ENCODE measurements at regions not wholly inside any gene's neighbourhood (a gene's known extent, or its start where the extent isn't known, plus 50 kb on each side); places are given as distances from the start of the nearest gene placed in this dataset.
"Not testable (repeated sequence)": the region's sequence is repeated elsewhere in the genome, so short reads cannot be mapped to it uniquely, and the experiment has no call there.

GRCh38 chr4:20196476-20196875, 55.2 kb upstream of the SLIT2 start:
- DNase-seq (ENCODE audit: low spot score): no peak

DNA sequence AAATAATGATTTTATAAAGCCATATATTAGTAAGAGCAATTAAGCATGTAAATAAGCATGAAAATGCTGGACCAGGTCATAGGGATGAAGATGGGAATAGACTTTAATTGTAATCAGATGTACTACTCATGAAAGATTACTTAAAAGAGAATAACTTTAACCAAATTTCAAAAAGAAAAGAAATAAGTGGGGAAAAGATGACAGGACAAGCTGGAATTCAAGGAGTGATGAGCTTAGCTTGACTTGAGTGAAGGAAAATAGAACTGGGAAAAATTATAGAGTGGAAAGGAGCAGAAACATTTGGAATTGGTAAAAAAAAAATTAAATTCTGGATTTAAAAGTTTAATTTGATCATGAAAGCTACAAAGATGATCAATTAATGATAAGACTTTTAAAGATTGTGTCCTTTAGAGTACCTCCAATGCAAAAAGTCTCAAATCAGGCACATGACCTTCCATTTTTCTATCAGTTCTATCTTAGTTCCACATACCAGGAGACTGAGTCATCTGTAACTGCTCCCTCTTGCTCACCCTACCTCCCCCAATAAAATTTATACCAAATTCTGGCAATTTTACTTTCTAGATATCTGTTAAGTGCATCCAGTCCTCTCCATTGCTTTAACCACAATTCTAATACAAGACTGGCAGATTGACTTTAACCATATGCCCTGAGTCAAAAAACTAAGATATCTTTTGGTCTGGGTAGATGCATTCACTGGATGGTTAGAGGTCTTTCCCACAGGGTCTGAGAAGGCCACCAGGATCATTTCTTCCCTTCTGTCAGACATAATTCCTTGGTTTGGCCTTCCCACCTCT, 56.4 kb upstream of the SLIT2 start:
- no peak for DNase-seq (ENCODE audit: low spot score)

DNA sequence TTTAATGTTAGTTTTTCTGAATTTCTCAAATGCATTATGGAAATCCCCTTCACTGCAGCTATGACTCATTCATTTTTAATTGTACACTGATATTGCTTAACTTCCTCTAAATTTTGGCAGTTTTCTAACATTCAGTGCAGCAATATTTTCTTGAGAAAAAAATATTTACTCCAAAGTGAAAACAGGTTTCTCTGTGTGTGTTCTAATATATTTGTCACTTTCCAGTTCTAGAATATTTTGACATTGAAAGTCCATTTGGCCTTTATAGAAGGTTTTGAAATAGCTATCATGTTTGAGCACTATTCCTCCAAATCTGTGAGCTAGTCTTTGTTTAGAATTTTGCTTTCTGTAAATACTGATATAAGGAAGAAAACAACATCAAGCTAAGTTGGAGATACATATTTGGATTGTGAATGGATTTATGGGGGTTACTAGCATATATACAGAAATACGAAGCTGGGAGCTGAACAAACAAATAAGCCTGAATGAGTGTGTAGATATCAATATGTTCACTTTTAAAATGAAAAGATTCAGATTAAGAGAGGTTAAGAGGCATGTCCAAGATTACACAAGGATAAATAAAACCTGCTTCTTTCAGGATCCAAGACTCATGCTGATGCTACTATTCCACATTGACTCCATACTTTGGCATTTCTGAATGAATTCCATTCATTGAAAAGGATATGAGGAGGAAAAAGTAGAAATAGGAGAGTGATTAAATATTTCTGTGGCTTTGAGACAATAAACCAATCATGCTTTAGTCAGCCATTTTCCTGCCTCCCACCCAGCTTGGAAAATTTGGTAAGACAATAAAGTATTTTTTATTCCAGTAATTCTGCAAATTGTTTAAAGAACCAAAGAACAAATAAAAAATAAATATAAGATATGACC, 57.3 kb upstream of the SLIT2 start:
- DNase-seq (ENCODE audit: low spot score): no peak

- DNase-seq (ENCODE audit: low spot score): no peak
These were observed 58.4 kb upstream of the SLIT2 start for GRCh38 chr4:20193141-20193936.

- no peak for DNase-seq (ENCODE audit: low spot score)
These were observed 59.0 kb upstream of the SLIT2 start for GRCh38 chr4:20192736-20193135.

DNA sequence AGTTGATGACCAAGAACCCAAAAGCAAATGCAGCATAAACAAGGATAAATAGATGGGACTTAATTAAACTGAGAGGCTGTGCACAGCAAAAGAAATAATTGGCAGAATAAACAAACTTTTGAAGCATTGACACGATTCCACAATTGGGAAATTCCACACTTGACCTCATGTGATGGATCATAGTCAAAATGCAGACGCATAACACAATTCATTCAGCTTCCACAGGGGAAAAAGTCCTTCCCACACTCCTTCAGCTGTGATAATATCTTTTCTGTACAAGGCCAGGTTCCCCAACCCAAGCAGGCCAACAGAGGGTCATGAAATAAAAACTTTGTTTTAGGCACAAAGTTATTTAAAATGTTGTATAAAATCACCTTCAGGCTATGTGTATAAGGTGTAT, 66.6 kb upstream of the SLIT2 start:
- no peak for DNase-seq (ENCODE audit: low spot score)

- not testable (repeated sequence) for DNase-seq (ENCODE audit: low spot score)
These were observed 68.6 kb upstream of the SLIT2 start for GRCh38 chr4:20183131-20183530.

DNA sequence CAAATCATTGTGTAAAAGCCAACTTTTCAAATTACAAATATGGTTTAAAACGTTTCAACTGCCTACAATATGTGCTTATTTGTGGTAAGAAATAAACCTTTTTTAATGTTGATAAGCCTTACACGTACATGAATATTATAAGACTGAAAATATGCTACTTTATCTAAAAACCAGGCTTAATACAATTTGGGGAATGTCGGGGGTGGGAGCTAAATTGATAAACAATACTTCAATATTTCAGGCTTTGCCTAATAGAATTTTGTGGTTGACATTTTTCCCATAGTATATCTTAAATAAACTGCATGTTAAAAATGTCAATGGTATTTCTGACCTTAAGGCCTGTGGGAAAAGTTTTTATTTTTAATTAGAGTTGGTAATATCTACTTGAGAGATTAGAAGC, 69.8 kb upstream of the SLIT2 start:
- DNase-seq (ENCODE audit: low spot score): no peak

DNA sequence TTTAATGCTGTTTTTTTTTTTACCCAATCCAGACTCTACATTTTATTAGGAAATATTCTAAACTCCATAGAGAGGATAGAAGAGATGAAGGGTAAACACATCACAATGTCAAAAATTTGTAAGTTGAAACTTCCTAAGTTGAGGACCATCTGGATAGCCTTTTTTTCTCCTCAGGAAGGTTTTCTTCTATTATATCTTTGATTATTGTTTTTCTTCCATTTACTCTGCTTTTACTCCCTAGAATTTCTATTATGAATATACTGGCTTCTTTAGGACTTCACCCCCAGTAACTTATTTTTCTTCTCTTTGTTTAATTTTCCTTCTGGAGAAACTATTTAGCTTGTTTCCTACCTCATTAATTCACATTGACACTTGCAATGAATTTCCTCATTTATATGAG, 71.2 kb upstream of the SLIT2 start:
- no peak for DNase-seq (ENCODE audit: low spot score)

DNA sequence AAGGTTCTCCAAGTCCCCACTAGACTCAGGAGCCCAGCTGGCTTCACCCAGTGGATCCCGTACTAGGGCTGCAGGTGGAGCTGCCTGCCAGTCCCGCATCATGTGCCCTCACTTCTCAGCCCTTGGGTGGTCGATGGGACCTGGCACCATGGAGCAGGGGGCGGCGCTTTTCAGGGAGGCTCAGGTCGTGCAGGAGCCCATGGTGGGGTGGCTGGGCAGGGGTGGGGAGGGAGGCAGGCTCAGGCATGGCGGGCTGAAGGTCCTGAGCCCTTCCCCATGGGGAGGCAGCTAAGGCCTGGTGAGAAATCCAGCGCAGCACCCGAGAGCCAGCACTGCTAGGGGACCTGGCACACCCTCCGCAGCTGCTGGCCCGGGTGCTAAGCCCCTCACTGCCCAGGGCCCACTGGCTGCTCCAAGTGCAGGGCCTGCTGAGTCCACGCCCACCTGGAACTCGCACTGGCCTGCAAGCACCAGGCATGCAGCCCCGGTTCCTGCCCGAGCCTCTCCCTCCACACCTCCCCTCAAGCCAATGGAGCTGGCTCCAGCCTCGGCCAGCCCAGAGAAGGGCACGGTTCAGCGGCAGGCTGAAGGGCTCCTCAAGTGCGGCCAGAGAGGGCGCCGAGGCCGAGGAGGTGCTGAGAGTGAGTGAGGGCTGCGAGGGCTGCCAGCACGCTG, 72.7 kb upstream of the SLIT2 start:
- DNase-seq (ENCODE audit: low spot score): no peak

DNA sequence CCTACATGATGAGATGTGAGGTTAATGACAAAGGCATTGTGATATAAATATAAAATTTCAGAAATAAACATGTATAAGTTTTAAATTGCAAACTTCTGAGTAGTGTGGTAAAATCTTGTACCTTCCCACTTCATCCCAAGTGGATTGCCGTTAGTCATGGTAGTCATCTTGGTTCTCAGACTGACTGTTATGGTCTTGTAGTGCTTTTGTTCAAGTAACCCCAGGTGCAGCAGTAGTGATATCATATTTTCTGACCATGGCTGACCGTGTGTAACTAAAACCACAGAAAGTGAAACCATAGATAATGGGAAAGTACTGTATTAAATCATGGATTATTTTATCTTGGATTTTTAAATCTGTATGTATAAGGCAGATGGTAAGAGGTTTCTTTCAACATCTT, 74.8 kb upstream of the SLIT2 start:
- DNase-seq (ENCODE audit: low spot score): no peak

DNA sequence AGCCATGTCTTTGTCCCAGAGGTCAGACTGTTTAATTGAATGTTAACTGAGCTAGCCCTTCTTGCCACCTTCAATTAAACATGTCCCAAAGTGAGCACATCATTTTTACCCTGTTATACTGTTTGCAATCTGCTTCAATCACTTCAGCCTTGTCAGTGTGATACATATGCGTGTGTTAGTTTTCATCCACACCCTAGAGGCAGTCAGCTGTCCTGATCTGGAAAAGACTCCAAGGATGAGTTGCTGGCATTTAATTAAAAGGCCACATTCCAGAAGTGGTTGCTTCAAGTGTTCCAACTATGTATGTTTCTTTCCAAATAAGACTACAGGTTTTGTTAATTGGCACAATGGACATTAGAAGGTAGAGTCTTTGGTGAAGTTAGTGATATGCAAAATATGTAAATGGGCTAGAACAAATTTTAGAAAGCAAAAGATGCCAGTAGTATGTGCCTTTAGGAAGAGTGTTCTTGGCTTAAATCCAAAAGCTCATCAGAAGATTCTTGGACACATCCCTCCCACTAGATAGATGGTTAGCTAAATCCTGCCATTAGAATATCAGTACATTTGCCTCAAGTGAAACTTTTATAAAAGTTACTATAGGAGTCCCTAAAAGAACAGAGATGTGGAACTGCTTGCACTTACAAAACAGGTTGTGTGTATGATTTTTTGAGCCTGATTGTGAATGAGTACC, 79.5 kb upstream of the SLIT2 start:
- DNase-seq (ENCODE audit: low spot score): no peak

- no peak for DNase-seq (ENCODE audit: low spot score)
These were observed 85.2 kb upstream of the SLIT2 start for GRCh38 chr4:20166544-20166943.

- no peak for DNase-seq (ENCODE audit: low spot score)
These were observed 92.2 kb upstream of the SLIT2 start for GRCh38 chr4:20159516-20159915.

- no peak for DNase-seq (ENCODE audit: low spot score)
These were observed 93.5 kb upstream of the SLIT2 start for GRCh38 chr4:20158195-20158594.

DNA sequence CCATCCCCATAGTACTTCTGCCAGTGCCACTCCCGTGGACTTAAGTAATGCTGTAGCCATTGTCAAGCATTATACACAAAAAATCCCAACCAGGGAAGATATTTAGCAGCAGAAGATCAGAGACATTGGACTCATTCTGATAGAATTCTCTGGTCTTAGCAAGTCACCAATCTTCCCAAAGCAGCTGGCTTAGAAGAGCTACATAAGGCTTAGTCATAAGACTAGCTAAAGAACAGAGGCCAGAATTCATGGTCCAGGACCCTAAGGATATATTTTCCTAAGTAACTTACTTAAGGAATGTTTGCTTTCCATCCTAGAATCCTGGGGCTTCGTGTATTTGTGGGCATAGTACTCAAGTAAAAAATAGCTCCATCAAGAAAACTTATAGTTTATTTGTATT, 100.3 kb upstream of the SLIT2 start:
- no peak for DNase-seq (ENCODE audit: low spot score)

DNA sequence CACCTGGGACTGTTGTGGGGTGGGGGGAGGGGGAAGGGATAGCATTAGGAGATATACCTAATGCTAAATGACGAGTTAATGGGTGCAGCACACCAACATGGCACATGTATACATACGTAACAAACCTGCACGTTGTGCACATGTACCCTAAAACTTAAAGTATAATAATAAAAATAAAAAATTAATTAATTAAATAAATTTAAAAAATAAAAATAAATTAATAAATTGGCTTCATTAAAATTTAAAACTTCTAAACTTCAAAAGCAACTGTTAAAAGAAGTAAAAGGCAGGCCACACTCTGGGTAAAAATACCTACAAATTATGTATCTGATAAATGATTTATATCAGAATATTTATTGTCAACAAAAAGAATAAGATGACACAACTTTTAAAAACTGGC, 102.6 kb upstream of the SLIT2 start:
- DNase-seq (ENCODE audit: low spot score): not testable (repeated sequence)

DNA sequence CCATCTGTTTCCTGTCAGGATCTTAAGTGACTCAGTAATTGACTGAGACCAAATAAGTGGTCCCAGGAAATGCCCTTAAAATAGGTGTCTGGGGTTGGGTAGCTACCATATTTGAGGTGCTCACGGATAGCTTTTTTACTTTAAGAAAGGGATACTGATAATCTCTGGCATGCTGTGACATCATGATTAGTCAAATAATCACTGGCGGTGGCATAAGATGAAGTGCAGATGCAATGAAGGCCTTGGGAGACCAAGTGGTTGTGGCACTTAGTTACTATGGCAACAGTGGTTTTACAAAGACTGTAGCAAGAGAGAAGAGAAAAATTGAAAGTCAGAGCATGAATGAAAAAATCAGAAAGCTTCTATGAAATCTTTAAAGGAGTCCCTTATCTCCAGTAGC, 114.5 kb upstream of the SLIT2 start:
- DNase-seq (ENCODE audit: low spot score): no peak

DNA sequence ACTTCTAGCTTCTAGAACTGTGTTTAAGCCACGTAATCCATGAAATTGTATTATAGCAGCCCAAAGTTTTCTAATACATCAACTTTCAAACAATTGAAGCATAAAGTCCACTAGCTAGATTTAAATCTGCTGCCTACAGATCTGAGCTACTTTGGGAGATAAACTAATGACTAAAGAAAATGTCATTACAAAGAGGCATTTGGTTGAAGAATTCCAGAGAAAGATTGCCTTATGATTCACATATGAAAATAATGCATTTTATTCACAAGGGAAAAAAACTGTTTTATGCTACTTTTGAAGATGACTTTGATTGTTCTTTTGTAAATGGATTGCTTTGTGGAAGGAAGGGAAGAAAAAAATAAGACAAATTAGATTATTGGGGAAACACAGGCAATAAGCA, 124.1 kb upstream of the SLIT2 start:
- no peak for DNase-seq (ENCODE audit: low spot score)

DNA sequence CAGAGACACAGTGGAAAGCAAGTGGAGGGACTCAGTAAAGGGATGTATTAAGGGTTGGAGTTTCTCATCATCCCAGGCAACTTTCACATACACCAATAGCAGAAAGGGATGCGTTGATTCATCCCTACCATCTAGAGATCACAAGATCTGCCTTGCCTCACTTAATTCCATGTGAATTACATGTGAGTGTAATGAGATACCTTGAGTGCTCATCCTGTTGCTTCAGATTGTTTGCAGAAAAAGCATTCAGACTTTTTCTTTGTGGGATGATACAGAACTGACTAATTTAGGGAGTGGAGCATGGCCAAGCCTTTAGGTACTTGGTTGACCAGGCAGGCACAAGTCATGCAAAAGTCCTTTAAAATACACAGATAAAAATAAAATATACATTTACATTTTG, 124.8 kb upstream of the SLIT2 start:
- no peak for DNase-seq (ENCODE audit: low spot score)

- no peak for DNase-seq (ENCODE audit: low spot score)
These were observed 127.2 kb upstream of the SLIT2 start for GRCh38 chr4:20124317-20125026.
